Stimulated activated effector memory CD8-positive, alpha-beta T cell treated with anti-CD3 and anti-CD28 coated beads, Interleukin-12 subunit alpha, Interleukin-12 subunit beta, amount 100 ng/mL, for 72 hours (primary cell): ENCODE measurements at regions not wholly inside any gene's neighbourhood (a gene's known extent, or its start where the extent isn't known, plus 50 kb on each side); places are given as distances from the start of the nearest gene placed in this dataset.

Experiments used
- ATAC-seq: fragments of 150-1000 bp; cut with Tn5 transposase; 2 replicates; pipeline ENCODE4 v1.10.0; 2021
- DNase-seq, 2 donors: peaks; one replicate each; pipeline ENCODE4 v3.0.0; 2021 to 2022; ENCODE audit warnings: low spot score in 2 of 2
- H3K27ac Mint-ChIP-seq: one replicate; pipeline ENCODE4 v1.8.0; 2022; ENCODE audit warnings: mild to moderate bottlenecking, mixed read lengths
- H3K36me3 Mint-ChIP-seq: one replicate; pipeline ENCODE4 v1.8.0; 2022; ENCODE audit warnings: mild to moderate bottlenecking, mixed read lengths
- H3K4me1 Mint-ChIP-seq: one replicate; pipeline ENCODE4 v1.8.0; 2022; ENCODE audit warnings: mixed read lengths
- H3K4me3 Mint-ChIP-seq: one replicate; pipeline ENCODE4 v1.8.0; 2022; ENCODE audit warnings: mild to moderate bottlenecking, mixed read lengths
- H3K9me3 Mint-ChIP-seq: one replicate; pipeline ENCODE4 v1.8.0; 2022; ENCODE audit warnings: mixed read lengths

GRCh38 chr2:611519-611918 lies 65.7 kb downstream of the TMEM18 start:
- H3K36me3 Mint-ChIP-seq = no peaks in the 10 kb centered on the region
- H3K27ac Mint-ChIP-seq = no peak overlapping the region
- no peak overlapping the region for H3K4me3 Mint-ChIP-seq
- no peaks in the 10 kb centered on the region for H3K9me3 Mint-ChIP-seq
- DNase-seq (peak in 1 of 2 donors; percentile 26), ATAC-seq (no peak)
- no peaks in the 10 kb centered on the region for H3K4me1 Mint-ChIP-seq

GRCh38 chr2:610491-610890 lies 66.7 kb downstream of the TMEM18 start:
- H3K4me3 Mint-ChIP-seq = no peak overlapping the region
- no peak overlapping the region for H3K27ac Mint-ChIP-seq
- H3K9me3 Mint-ChIP-seq = no peaks in the 10 kb centered on the region
- no peaks in the 10 kb centered on the region for H3K36me3 Mint-ChIP-seq
- no peaks in the 10 kb centered on the region for H3K4me1 Mint-ChIP-seq
- no peak for DNase-seq
- ATAC-seq = no peak

- no peaks in the 10 kb centered on the region for H3K36me3 Mint-ChIP-seq
- ATAC-seq = no peak
- peak in 1 of 2 donors; percentile 8 for DNase-seq
- H3K27ac Mint-ChIP-seq = no peak overlapping the region
- H3K4me3 Mint-ChIP-seq = no peak overlapping the region
- no peaks in the 10 kb centered on the region for H3K4me1 Mint-ChIP-seq
- H3K9me3 Mint-ChIP-seq = no peaks in the 10 kb centered on the region
Observed at GRCh38 chr2:609881-610280, 67.3 kb downstream of the TMEM18 start.

GRCh38 chr2:609449-609848 lies 67.8 kb downstream of the TMEM18 start:
- H3K9me3 Mint-ChIP-seq = no peaks in the 10 kb centered on the region
- no peak for ATAC-seq

GRCh38 chr2:608711-609110 lies 68.5 kb downstream of the TMEM18 start:
- H3K9me3 Mint-ChIP-seq = no peaks in the 10 kb centered on the region
- H3K4me1 Mint-ChIP-seq = no peaks in the 10 kb centered on the region
- ATAC-seq = no peak
- H3K4me3 Mint-ChIP-seq = no peak overlapping the region
- no peaks in the 10 kb centered on the region for H3K36me3 Mint-ChIP-seq
- H3K27ac Mint-ChIP-seq = no peak overlapping the region
- DNase-seq = no peak

More at GRCh38 chr2:609449-609848, 67.8 kb downstream of the TMEM18 start:
- Mint-ChIP-seq H3K27ac (no peak overlapping the region), H3K4me1 (no peaks in the 10 kb centered on the region), H3K36me3 (no peaks in the 10 kb centered on the region), H3K4me3 (no peak overlapping the region)
- no peak for DNase-seq

GRCh38 chr2:608297-608696 lies 68.9 kb downstream of the TMEM18 start:
- Mint-ChIP-seq H3K9me3 (no peaks in the 10 kb centered on the region), H3K27ac (no peak overlapping the region), H3K4me3 (no peak overlapping the region), H3K4me1 (no peaks in the 10 kb centered on the region), H3K36me3 (no peaks in the 10 kb centered on the region)
- ATAC-seq (no peak), DNase-seq (no peak)

- no peaks in the 10 kb centered on the region for H3K9me3 Mint-ChIP-seq
- DNase-seq (peak in 1 of 2 donors; percentile 13), ATAC-seq (no peak)
- no peaks in the 10 kb centered on the region for H3K4me1 Mint-ChIP-seq
- H3K27ac Mint-ChIP-seq = no peak overlapping the region
- H3K4me3 Mint-ChIP-seq = no peak overlapping the region
- no peaks in the 10 kb centered on the region for H3K36me3 Mint-ChIP-seq
Observed at GRCh38 chr2:607709-608108, 69.5 kb downstream of the TMEM18 start.

- DNase-seq (no peak), ATAC-seq (no peak)
- Mint-ChIP-seq H3K4me3 (no peak overlapping the region), H3K36me3 (no peaks in the 10 kb centered on the region), H3K4me1 (no peaks in the 10 kb centered on the region), H3K27ac (no peak overlapping the region), H3K9me3 (no peaks in the 10 kb centered on the region)
Observed at GRCh38 chr2:607172-607571, 70.0 kb downstream of the TMEM18 start.

- no peaks in the 10 kb centered on the region for H3K9me3 Mint-ChIP-seq
- no peak for ATAC-seq
- DNase-seq = no peak
- no peaks in the 10 kb centered on the region for H3K36me3 Mint-ChIP-seq
- no peak overlapping the region for H3K27ac Mint-ChIP-seq
- H3K4me3 Mint-ChIP-seq = no peak overlapping the region
- no peaks in the 10 kb centered on the region for H3K4me1 Mint-ChIP-seq
Observed at GRCh38 chr2:605674-606608, 71.3 kb downstream of the TMEM18 start.

- Mint-ChIP-seq H3K9me3 (no peaks in the 10 kb centered on the region), H3K36me3 (no peaks in the 10 kb centered on the region), H3K4me3 (no peak overlapping the region), H3K4me1 (no peaks in the 10 kb centered on the region), H3K27ac (no peak overlapping the region)
- ATAC-seq (no peak), DNase-seq (no peak)
Observed at GRCh38 chr2:604854-605524, 72.2 kb downstream of the TMEM18 start.

- no peak for ATAC-seq
- H3K4me3 Mint-ChIP-seq = no peak overlapping the region
- no peaks in the 10 kb centered on the region for H3K9me3 Mint-ChIP-seq
- no peak overlapping the region for H3K27ac Mint-ChIP-seq
- no peaks in the 10 kb centered on the region for H3K4me1 Mint-ChIP-seq
- H3K36me3 Mint-ChIP-seq = no peaks in the 10 kb centered on the region
- no peak for DNase-seq
Observed at GRCh38 chr2:604385-604784, 72.8 kb downstream of the TMEM18 start.

- Mint-ChIP-seq H3K4me1 (no peaks in the 10 kb centered on the region), H3K27ac (no peak overlapping the region), H3K4me3 (no peak overlapping the region)
Observed at GRCh38 chr2:603869-604268, 73.3 kb downstream of the TMEM18 start.

GRCh38 chr2:603427-603826 lies 73.8 kb downstream of the TMEM18 start:
- no peak for ATAC-seq
- H3K4me3 Mint-ChIP-seq = no peak overlapping the region
- no peak overlapping the region for H3K27ac Mint-ChIP-seq
- no peaks in the 10 kb centered on the region for H3K9me3 Mint-ChIP-seq
- H3K36me3 Mint-ChIP-seq = no peaks in the 10 kb centered on the region
- H3K4me1 Mint-ChIP-seq = no peaks in the 10 kb centered on the region
- no peak for DNase-seq

More at GRCh38 chr2:603869-604268, 73.3 kb downstream of the TMEM18 start:
- Mint-ChIP-seq H3K9me3 (no peaks in the 10 kb centered on the region), H3K36me3 (no peaks in the 10 kb centered on the region)
- DNase-seq (no peak), ATAC-seq (no peak)

GRCh38 chr2:602571-603359 lies 74.4 kb downstream of the TMEM18 start:
- Mint-ChIP-seq H3K4me1 (no peaks in the 10 kb centered on the region), H3K4me3 (no peak overlapping the region), H3K9me3 (no peaks in the 10 kb centered on the region), H3K27ac (no peak overlapping the region), H3K36me3 (no peaks in the 10 kb centered on the region)
- DNase-seq (no peak), ATAC-seq (no peak)

GRCh38 chr2:601806-602455 lies 75.3 kb downstream of the TMEM18 start:
- no peak for DNase-seq
- ATAC-seq = no peak
- H3K36me3 Mint-ChIP-seq = no peaks in the 10 kb centered on the region

More at GRCh38 chr2:601806-602455, 75.3 kb downstream of the TMEM18 start:
- Mint-ChIP-seq H3K4me3 (no peak overlapping the region), H3K4me1 (no peaks in the 10 kb centered on the region), H3K9me3 (no peaks in the 10 kb centered on the region), H3K27ac (no peak overlapping the region)
